NCI-H748 (cell line): ENCODE measurements at regions not wholly inside any gene's neighbourhood (a gene's known extent, or its start where the extent isn't known, plus 50 kb on each side); places are given as distances from the start of the nearest gene placed in this dataset.
A peak's percentile ranks its signal among the peaks of the same experiment; 100 is the strongest.

Experiments used
- DNase-seq: peaks from one replicate; lab custom pipeline; 2025; ENCODE audit not compliant: unreplicated experiment; lab: John Stamatoyannopoulos, UW

DNA sequence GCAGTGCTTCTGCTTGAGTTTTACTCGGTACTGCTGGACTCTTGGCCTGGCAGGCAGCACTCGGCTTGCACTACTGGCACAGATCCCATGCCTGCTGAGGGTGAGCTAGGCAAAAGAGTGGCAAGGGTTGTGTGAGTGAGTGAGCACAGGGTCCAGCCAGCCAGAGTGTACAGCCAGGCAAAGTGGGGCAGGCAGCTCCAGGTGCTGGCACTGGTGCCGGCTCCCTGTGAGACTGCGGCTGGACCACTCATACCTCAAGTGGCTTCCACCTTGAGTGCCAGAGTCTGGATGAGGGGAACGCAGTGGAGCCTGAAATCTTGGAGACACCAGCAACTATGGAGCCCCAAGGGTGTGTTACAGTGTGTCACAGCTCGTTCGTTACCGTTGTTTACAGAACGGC is 1451.9 kb upstream of the AGA start:
- DNase-seq, result no peak

DNA sequence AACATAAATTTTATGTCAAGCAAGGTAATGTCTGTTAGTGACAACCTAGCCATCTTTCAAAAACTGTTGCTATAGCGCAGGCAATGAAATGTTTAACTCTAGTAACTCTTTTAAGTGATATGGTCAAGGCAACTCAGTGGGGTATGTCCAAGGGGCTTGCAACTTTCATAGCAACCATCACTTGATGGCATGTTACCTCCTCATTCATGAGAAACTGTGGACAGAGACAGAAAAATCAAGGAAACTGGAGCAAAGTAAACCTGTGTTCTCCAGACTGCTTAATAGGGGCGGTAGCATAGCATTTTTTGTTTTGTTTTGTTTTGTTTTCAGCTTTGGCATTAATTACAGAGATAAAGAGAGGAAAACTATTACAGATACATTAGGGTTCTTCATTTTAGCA is 1456.8 kb upstream of the AGA start:
- no peak for DNase-seq

DNA sequence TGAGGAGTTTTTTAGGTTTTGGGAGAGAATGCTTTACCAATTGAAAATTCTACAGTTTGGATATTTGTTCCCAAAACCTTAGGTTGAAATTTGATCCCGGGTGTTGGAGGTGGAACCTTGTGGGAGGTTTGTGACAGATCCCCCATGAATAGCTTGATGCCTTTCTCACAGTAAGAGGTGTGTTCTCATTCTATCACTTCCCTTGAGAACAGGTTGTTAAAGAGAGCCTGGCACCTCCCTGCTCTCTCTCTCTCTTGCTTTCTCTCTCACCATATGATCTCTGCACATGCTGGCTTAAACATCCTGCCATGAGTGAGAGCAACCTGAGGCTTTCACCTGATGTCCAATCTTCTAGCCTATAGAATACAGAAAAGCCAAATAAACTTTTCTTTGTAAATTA is 1475.5 kb upstream of the AGA start:
- peak; percentile 8 for DNase-seq

DNA sequence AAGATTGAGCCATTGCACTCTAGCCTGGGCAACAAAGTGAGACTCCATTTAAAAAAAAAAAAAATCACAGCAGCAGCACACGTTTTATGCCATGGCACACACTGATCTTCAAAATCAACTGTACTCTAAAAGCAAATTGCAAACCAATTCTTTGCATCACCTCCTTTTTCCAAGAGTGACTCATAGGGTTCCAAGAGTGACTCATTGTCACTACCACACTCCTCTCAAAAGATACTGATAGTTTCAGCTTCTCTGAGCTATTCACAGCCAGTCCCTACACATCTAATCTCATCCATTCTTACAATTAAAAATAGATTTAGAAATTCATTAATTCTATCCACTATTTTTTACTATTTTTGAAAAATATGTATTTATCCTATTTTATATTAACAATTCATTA is 1494.9 kb upstream of the AGA start:
- DNase-seq, result no peak

DNA sequence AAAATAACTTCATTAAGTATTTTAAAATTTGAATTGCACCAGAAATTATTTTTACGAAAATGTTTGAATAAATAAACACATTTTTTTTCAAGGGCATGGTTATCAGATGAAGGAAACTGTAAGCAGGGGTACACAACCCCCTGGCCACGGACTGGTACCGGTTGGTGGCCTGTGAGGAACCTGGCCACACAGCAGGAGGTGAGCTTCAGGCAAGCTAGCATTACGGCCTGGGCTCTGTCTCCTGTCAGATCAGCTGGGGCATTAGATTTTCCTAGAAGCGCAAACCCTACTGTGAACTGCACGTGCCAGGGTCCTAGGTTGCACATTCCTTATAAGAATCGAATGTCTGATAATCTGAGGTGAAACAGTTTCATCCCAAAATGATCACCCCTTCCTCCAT is 1499.7 kb upstream of the AGA start:
- DNase-seq, result no peak

DNA sequence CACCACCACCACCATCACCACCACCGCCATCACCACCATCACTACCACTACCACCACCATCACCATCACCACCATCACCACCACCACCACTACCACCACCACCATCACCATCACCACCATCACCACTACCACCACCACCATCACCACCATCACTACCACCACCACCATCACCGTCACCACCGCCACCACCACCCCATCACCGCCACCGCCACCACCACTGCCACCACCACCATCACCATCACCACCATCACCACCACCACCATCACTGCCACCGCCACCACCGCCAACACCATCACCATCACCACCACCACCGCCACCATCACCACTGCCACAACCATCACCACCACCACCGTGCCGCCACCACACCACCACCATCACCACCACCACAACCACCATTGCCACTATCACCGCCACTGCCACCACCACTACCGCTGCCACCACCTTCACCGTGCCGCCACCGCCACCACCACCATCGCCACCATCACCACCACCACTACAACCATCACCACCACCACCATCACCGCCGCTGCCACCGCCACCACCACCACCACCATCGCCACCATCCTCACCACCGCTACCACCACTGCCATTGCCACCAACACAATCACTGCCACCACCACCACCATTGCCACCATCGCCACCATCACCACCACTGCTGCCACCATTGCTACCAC is 1511.3 kb upstream of the AGA start:
- no peak for DNase-seq

DNA sequence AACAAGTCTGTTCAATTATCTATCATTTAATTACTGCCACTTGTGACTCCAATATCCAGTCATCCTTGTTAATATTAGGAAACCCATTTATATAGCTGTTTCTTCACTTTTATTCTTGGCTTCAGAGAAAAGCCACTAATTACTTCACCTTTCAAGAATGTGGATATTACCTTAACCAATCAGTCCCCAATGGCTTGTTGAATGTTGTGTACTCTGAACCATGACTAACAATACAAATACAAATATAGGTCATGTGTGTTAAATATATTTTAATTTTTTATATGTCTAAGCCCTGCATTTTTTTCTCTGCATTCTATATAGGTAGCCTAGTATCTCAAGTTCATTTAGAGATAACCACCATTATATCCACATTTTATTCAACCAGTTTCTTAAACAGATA is 1513.4 kb upstream of the AGA start:
- no peak for DNase-seq

DNA sequence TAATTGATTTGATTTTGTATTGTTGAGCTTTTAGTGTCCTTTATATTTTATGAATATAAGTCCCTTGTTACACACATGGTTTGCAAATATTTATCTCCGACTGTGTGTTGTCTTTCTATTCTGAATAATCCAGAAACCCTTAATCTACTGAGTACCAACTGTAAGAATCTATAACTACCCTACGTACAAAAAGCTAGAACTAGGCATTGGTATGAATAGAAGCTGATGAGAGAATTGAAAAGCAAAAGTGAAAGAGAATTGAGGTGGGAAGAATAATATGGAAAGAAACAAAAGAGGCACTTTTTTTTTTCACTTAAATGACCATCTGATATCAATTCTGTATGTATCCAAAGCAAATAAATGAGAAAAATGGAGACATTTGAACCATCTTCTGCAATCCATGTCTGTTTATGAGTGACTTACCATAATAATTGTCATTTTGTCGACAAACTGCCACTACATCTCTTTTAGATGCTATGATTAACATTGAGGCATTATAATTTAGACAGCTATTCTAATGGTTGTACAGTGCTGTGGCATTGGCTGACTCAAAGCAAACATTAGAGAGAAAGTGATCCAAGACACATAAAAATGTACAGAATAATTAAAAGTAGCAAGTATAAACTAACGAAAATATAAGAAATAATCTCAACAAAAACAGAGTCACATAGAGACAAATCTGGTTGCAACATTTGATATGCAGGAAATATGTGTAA is 1516.6 kb upstream of the AGA start:
- DNase-seq, result no peak

DNA sequence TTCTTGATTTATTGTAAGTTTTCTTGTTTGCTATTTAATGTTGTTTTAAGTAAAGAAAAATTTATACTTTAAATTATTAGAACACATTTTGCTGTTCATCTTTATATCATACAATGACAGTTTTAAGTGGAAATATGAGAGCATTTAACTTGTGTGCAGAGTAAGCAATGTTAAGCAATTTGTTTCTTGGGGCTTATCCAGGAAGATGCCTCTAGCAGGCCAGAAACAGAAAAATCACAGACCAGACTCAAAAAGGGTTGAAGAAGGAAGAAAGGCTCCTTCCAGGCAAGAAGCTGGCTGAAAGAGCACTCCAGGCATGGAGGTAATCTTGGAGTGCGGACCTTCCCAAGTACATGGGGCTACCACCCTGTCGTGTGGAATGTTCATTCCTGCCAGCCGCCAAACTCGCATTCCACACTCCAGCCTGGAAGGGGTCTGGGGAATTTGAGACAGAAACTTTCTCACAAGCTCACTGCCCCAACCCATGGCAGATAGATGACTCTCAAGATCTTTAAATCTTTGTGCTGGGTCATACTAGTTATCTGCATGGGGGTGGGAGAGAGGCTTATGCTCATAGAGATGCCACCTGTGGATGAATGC is 1521.3 kb upstream of the AGA start:
- DNase-seq, result no peak

DNA sequence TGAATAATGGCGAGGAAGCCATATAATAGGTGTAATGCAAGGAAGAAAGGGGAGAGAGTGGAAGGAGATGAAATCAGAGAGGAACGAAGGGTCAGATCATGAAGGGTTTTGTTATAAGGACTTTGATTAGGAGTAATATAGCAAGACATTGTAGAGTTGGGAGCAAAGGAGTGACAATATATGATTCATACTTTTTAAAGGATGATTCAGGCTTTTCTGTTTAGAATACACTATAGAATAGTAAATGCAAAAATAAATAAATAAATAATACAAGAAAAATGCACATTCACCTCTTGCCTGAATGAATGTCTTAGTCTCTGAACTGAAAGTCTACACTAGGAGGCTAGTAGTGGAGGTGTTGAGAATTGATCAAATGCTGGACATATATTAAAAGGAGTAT is 1524.4 kb upstream of the AGA start:
- no peak for DNase-seq

DNA sequence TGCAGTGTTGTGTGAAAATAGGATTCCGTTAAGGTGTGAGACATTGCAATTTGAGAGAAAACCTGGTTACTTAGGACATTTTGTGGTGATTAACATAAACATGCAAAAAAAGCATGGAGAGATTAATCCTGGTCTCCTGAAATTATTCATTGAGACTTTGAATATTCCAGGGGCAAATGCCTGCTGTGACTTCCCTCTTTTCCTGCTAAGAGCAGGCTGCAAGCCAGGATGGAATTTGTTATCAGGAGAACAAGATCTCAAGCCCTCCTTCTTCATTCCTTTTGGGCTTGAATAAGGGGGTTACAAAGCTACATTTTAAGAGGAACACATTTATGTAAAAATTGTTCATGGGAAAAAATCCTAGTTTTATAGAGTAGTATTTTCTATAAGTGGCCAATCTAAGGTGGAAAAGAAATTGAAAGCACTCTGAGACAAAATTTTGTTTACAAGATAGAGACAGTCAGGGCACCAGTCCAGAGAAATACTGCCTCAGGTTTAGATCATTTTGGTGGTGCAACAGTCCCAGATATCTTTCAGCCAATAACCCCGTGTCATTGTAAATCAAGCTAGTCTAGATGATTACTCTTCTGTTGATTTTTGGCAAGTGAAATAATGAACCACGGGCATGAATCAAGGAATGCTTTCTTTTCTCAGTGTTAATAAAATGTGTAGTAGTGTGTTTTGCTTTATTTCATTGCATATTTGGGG is 1528.3 kb upstream of the AGA start:
- no peak for DNase-seq

DNA sequence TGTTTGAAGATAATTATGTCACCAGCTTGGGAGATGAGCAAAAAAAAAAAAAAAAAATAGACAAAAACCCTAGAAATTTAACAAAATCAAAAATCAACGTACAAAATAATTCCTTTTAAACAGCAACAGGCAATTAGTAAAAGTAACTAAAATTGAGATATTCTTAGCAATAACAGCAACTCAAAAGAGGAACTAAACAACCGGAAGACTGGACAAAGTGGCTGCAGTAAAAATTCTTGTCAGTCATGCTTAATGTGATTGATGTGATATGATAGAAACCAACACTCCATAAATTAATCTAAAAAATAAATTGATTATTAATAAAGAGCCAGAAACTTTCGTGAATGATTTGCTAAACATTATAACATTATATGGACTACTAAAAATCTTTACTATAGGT is 1534.6 kb upstream of the AGA start:
- DNase-seq, result no peak

DNA sequence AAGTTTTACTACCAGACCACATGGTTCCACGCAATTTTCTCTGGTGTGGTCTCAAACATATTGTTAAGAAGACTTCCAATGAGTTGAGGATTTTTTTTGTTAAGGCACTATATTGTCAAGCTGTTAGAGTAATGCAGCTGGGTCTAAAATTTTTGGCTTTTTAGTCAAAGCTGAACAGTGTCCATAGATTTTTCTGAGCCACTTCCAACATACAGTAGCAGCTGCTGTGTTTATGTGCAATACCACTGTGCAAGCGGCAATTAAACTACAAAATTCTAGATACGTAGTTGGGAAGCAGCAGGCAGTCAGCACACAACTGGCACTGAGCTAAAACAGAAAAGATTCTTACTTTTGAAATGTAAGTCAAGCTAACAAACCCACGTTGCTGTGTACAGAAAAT is 1551.1 kb upstream of the AGA start:
- no peak for DNase-seq

DNA sequence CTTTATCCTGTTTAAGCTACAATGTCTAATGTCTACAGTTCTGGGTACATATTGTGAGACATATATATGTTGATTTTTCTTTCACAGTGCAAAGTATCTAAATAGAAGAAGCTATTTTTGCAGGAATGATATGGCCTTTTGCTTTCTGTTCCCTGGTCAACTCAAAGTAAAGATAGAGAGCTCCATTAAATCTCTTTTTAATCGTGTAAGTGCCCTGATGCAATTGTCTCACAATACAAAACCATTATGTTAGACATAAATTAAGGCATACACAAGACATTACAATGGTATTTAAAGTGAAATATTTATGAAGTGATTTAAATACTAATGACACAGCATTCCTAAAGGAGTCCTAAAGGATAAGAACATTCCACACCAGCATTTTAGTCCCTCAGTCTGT is 1559.7 kb upstream of the AGA start:
- no peak for DNase-seq

DNA sequence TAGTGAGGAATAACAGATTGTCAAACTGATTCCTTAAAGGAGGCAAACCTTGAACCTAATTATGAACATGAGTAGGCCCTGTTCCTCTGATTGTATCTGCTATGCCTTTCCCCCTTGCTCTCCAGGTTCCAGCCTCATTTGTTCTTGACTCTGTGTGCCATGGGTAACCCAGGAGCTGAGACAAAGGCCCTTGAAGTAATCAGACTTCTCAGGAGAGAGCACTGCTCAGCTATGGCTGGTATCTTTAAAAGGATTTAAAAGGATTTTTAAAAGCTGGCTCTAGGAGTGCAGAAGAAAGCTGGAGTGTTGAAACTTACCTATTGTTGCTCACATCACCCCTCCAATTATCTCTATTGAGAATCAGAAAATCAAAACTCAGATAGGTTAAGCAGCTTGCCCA is 1565.5 kb upstream of the AGA start:
- DNase-seq, result no peak

DNA sequence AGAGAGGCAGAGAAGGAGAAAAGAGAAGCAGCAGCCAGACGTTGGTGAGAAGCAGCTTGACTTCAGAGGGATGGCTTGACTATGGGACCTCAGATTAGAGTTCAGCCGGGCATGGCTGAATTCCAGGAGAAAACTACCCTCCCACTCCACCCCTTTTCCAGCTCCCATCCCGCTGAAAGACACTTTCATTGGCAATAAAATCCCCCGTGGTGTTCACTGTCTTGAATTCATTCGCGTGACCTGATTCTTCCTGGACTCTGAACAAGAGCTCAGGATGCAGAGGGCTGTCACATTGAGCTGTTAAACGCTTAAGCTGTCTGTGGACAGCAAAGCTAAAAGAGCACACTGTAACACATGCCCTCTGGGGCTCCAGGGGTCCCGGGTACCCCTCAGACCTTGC is 1575.3 kb upstream of the AGA start:
- DNase-seq, result no peak

DNA sequence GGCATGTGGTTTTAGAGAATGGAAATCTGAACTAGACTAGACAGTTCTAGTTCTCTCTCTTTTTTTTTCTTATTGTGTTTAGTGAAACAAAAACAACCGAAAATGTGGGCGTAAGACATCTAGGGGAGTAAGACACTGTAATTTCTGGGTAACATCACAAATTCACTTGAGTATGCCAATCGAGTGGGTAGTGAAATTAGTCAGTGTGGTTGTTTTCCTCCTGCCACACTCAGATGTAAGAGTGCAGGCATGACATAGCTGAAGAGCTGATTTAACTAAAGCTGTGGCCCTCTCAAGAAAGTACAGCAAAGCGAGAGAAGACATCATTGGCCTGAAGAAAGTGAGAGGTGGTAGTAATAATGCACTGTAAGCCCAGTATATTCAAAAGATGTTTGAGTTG is 1585.3 kb upstream of the AGA start:
- no peak for DNase-seq

DNA sequence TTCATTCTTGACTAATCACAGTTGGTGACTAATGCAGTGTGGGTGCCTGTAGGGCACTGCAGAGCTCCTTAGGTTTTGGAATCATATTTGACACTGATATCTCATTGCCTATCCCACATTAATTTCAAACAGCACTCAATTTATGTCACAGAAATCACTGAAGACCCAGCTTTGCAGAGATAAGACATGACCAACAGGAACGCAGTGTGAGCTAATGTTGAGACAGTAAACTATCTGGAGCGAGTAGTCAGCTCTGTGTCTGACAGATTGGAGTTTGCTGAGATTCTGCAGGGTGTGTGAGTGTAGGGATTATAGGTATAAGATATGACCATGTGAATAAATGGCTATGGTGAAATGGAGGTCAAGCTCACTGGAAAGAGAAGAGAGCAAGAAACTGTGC is 1586.1 kb upstream of the AGA start:
- DNase-seq, result no peak

DNA sequence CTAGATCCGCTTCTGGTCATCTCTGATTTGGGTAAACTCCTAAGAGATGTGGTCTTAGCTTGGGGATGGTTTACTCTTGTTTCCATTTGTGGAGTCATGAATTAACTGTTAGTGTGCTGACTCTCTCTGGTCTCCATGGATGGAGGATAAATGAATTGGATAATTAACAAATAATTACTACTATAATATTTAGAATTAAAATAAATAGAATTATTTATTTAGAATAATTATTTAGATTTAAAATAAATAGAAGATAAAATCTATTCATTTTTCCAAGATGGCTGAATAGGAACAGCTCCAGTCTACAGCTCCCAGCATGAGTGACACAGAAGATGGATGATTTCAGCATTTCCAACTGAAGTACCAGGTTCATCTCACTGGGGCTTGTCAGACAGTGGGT is 1587.4 kb upstream of the AGA start:
- DNase-seq, result no peak

DNA sequence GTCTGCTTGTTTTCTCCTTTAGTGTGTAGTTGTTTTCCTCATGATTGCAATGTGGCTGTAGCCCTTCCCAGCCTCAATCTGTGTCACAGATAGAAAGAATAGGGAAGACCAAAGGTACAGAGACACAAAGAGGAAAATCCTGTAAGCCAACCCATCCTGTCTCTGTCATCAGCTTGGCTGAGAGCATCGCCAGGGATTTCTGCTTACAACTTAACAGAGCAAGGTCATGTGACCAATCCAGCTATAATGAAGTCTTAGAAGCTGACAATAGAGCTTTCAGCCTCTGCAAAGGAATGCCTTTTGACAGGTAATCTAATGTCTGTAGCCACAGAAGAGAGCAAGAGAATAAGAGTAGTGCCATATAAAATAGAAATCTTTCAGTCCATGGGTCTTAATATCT is 1598.0 kb upstream of the AGA start:
- no peak for DNase-seq

DNA sequence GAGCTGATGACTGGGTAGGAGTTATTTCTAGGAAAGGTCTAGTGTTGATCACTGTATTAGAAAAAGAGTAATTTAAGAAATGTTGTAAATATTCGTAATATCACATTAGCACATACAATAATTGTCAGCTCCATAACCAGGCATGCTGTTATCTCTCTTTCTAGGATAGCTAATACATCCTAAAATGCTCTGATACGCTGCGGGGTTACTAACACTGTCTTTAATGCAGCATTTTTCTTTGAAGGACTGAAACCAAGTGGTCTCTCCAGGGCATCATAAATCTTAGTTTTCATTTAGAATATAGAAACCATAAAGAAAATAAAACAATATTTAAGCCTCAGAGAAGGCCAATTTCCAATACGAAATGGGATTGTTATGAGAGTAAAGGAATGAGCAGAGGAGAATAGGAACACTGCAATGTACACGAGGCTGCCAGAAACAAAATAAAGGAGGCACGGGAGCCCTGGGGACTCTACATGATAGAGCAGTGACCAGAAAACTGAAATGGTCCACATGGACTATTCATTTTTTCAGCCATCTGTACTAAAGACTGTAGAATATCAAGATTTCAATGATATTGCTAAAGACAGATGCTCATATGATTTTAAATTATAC is 1606.7 kb upstream of the AGA start:
- DNase-seq, result no peak

DNA sequence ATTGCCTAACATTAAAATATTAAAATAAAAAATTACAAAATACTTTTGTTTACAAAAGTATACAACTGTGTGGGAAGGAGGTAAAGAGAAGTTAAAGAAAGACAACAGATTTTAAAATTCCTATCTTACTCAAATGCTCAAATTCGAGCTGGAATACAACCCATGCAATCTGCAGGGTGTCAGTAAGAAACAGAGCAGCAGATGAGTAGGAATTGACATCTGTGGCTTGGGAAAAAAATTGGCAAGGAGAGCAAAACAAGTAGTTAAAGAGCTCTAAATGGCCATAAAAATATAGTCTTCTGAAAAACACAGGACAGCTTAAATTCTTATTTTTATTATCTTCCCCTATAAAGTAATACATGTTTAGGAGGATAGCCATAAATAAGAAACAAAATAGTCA is 1609.0 kb upstream of the AGA start:
- no peak for DNase-seq
